Thymus (tissue), 11 donors: ENCODE measurements at regions not wholly inside any gene's neighbourhood (a gene's known extent, or its start where the extent isn't known, plus 50 kb on each side); places are given as distances from the start of the nearest gene placed in this dataset.
"Not testable (repeated sequence)": the region's sequence is repeated elsewhere in the genome, so short reads cannot be mapped to it uniquely, and the experiment has no call there.

Experiments used
- DNase-seq, 9 donors: peaks; one replicate each; pipeline ENCODE4 v3.0.0-alpha.2; 2013; ENCODE audit warnings: low spot score in 9 of 9, low read depth in 6 of 9, missing footprints in 1 of 9
- H3K27ac ChIP-seq, 2 donors: one replicate each; pipeline ENCODE4 v1.5.1; 2013; ENCODE audit warnings: control low read depth in 1 of 2, low read depth in 1 of 2, low read length in 1 of 2, mild to moderate bottlenecking in 1 of 2, moderate library complexity in 1 of 2
- H3K27me3 ChIP-seq, 2 donors: one replicate each; pipeline ENCODE4 v1.5.1; 2013; ENCODE audit warnings: low read length in 1 of 2; ENCODE audit not compliant: control insufficient read depth in 2 of 2, insufficient read depth in 1 of 2
- H3K36me3 ChIP-seq, 2 donors: one replicate each; pipeline ENCODE4 v1.5.1; 2013; ENCODE audit warnings: low read length in 1 of 2, mild to moderate bottlenecking in 1 of 2, moderate library complexity in 1 of 2; ENCODE audit not compliant: control insufficient read depth in 2 of 2, insufficient read depth in 2 of 2
- H3K4me1 ChIP-seq, 2 donors: one replicate each; pipeline ENCODE4 v1.5.1; 2013; ENCODE audit warnings: low read length in 2 of 2; ENCODE audit not compliant: control insufficient read depth in 2 of 2, insufficient read depth in 2 of 2
- H3K4me3 ChIP-seq, 2 donors: one replicate each; pipeline ENCODE4 v1.5.1; 2013; ENCODE audit warnings: low read length in 2 of 2, control low read depth in 1 of 2, mild to moderate bottlenecking in 1 of 2
- H3K9me3 ChIP-seq, 2 donors: one replicate each; pipeline ENCODE4 v1.5.1; 2013; ENCODE audit warnings: low read length in 1 of 2, mild to moderate bottlenecking in 1 of 2; ENCODE audit not compliant: control insufficient read depth in 2 of 2, insufficient read depth in 1 of 2
- WGBS: extraction: QIAGEN DNeasy Blood & Tissue Kit; methylation state at CpG from one replicate; pipeline ENCODE4 v1.1.7; 2013; 5-methylcytosine and 5-hydroxymethylcytosine counted together
- donor health status: healthy.

DNA sequence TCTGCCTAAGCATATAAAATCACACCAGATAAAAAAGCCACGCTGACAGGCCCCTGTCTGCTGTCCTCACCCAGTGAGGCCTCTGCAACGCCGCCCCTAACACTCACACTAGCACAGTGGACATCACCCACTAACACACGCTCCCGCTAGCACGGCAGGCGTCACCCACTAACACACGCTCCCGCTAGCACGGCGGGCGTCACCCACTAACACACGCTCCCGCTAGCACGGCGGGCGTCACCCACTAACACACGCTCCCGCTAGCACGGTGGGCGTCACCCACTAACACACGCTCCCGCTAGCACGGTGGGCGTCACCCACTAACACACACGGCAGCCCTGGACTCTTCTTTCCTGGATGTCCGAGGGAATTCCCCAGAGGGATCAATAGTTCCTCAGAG, 141.6 kb upstream of the IRX1 start:
- not testable (repeated sequence) for DNase-seq, H3K36me3 ChIP-seq, H3K4me1 ChIP-seq, H3K4me3 ChIP-seq, H3K27ac ChIP-seq, H3K27me3 ChIP-seq, H3K9me3 ChIP-seq
- WGBS = 97% methylated on average over 27 of the region's 27 CpGs

DNA sequence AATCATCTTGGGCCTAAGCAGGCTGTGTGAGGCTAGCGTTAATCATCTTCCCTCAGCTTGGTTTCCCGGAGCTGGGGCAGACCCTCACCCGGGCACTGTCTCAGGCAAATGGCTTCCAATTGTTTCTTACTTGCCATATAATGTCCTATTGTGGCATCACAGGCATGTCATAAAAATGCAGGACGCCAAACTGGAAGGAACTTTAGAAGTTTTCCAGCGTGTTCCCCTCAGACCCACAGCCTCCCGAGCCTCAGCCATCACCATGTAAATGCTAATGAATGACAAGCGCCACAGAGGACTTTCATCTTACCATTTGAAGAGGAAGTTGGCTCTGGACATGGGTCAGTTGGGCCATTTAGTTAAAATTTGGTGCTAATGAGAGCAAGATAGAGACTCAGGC, 143.0 kb upstream of the IRX1 start:
- no peaks in the 10 kb centered on the region for H3K4me1 ChIP-seq
- peaks cover 0 to 8% of the 10 kb centered on the region in 2 donors for H3K9me3 ChIP-seq
- WGBS = 86% methylated on average over 7 of the region's 7 CpGs
- DNase-seq = no peak
- no peaks in the 10 kb centered on the region for H3K36me3 ChIP-seq
- no peak overlapping the region for H3K27ac ChIP-seq
- no peaks in the 10 kb centered on the region for H3K27me3 ChIP-seq
- H3K4me3 ChIP-seq = no peak overlapping the region

DNA sequence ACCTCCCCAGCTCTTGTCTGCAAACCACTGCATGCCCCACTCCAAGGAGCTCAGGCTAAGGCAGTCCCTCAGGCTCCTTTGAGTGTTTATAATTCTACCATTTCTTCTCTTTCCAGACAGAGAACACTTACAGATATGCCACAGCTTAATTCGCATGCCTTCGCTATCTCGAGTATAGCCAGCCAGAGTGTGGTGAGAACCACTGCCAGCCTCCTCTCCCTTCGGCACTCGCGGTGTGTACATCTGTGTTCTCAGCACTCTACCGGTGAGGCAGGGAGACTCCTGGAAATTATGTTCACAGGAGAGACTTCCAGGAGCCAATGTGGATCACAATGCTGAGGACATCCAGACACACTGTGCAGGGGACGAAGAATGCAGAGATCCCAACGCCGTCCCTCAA, 143.7 kb upstream of the IRX1 start:
- no peaks in the 10 kb centered on the region for H3K27me3 ChIP-seq
- H3K4me3 ChIP-seq = no peak overlapping the region
- H3K9me3 ChIP-seq = peaks cover 0 to 10% of the 10 kb centered on the region in 2 donors
- 97% methylated on average over 10 of the region's 10 CpGs for WGBS
- DNase-seq = no peak
- no peak overlapping the region for H3K27ac ChIP-seq
- no peaks in the 10 kb centered on the region for H3K4me1 ChIP-seq
- no peaks in the 10 kb centered on the region for H3K36me3 ChIP-seq

DNA sequence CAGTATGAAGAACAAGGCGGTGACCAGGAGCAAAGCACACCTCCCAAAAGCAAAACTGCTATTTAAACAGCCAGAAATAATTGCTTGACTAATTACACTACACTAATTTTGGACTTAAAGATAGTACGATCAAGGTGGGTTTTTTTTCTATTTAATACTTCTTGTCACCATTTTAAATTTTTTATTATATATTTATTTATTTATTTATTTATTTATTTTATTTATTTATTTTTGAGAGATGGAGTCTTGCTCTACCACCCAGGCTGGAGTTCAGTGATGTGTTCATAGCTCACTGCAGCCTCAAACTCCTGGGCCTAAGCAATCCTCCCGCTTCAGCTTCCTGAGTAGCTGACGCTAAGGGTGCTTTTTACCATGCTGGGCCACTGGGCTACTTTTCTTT, 146.2 kb upstream of the IRX1 start:
- Histone ChIP-seq H3K27me3 (no peaks in the 10 kb centered on the region), H3K4me3 (no peak overlapping the region), H3K27ac (no peak overlapping the region), H3K9me3 (peaks cover 0 to 10% of the 10 kb centered on the region in 2 donors), H3K4me1 (no peaks in the 10 kb centered on the region), H3K36me3 (no peaks in the 10 kb centered on the region)
- no peak for DNase-seq
- WGBS = 97% methylated on average over 4 of the region's 4 CpGs

DNA sequence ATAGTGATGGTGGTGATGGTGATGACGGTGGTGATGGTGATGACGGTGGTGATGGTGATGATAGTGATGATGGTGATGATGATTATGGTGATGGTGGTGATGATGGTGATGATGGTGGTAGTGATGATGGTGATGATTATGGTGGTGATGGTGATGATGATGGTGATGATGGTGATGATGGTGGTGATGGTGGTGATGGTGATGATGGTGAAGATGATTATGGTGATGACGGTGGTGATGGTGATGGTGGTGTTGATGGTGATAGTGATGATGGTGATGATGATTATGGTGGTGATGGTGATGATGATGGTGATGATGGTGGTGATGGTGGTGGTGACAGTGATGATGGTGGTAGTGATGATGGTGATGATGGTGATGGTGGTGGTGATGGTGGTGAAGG, 149.2 kb upstream of the IRX1 start:
- no peak for DNase-seq
- no peaks in the 10 kb centered on the region for H3K27me3 ChIP-seq
- WGBS = 82% methylated on average over 3 of the region's 3 CpGs
- H3K9me3 ChIP-seq = peaks cover 0 to 10% of the 10 kb centered on the region in 2 donors
- H3K27ac ChIP-seq = no peak overlapping the region
- H3K4me1 ChIP-seq = no peaks in the 10 kb centered on the region
- no peak overlapping the region for H3K4me3 ChIP-seq
- no peaks in the 10 kb centered on the region for H3K36me3 ChIP-seq

DNA sequence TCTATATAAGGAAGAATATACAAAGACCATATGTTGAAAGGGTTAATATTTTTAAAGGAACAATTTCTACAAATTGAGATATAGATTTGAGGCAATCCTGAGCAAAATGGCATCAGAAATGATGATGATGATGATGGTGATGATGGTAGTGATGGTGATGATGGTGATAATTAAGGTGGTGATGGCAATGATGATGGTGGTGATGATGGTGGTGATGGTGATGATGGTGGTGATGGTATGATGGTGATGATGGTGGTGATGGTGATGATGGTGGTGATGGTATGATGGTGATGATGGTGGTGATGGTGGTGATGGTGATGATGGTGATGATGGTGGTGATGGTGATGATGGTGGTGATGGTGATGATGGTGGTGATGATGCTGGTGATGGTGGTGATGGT, 150.1 kb upstream of the IRX1 start:
- peaks cover 0 to 10% of the 10 kb centered on the region in 2 donors for H3K9me3 ChIP-seq
- not testable (repeated sequence) for H3K4me3 ChIP-seq, DNase-seq, H3K36me3 ChIP-seq, H3K27me3 ChIP-seq, H3K27ac ChIP-seq, H3K4me1 ChIP-seq

DNA sequence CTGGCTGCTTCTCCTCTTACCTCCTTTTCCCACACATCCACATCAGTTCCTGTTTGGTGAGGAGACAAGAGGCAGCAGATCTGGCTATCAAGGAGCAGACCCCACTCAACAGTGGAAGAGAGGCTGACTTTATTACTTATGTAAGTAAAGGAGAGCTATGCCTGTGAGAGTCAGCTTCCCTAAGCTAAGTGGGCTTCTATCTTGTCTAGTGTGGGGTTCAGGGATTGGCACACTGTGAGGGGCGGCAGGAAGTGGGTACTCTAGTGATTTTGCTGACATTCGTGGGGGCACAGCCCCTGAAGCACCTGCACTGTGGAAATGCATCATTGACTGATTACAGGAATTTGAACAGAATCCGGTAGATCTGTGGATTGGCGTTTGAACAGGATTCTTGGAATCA, 163.5 kb upstream of the IRX1 start:
- Histone ChIP-seq H3K27me3 (peaks cover 0 to 4% of the 10 kb centered on the region in 2 donors), H3K4me3 (no peak overlapping the region), H3K9me3 (no peaks in the 10 kb centered on the region), H3K4me1 (no peaks in the 10 kb centered on the region), H3K27ac (no peak overlapping the region), H3K36me3 (no peaks in the 10 kb centered on the region)
- WGBS = 86% methylated on average over 4 of the region's 4 CpGs
- DNase-seq = no peak

DNA sequence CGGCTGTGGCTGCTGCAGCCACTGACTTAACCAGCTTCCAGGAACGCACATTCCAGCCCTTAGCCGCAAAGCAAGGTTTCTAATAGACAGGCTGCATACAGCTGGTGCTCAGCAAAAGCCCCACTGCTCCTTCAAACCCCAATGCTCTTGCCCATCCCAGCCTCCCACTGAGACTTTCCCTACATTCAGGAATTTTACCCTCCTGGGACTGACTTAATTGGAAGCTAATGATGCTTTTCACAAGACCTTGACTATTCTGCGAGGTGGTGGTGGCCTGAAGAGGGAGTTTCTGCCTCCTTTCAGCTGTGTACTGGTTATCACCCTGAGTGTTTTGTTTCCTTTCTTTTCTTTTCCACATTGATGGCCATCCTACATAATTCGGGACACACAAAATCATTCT, 164.9 kb upstream of the IRX1 start:
- 69% methylated on average over 5 of the region's 5 CpGs for WGBS
- H3K9me3 ChIP-seq = no peaks in the 10 kb centered on the region
- H3K4me1 ChIP-seq = no peaks in the 10 kb centered on the region
- no peak for DNase-seq
- H3K36me3 ChIP-seq = no peaks in the 10 kb centered on the region
- no peak overlapping the region for H3K27ac ChIP-seq
- no peak overlapping the region for H3K4me3 ChIP-seq
- peaks cover 0 to 4% of the 10 kb centered on the region in 2 donors for H3K27me3 ChIP-seq

DNA sequence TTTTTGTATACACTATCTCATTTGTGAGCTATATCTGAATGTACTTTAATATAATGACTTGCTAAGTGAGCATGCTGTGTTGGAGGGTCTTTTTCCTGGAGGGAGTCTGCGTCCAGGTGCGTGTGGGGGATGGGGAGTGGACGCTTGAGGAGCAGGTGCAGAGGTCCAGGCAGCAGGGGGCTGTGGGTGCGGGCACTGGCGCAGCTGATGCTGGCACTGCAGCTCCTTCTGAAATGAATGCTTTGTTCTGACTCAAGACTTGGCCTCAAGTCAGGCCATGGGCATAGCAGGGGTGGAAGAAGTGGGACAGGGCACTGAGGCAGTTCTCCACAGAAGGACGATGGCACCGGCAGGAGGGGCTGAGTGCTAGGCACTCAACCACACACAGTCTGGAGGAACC, 165.7 kb upstream of the IRX1 start:
- no peaks in the 10 kb centered on the region for H3K9me3 ChIP-seq
- H3K4me3 ChIP-seq = no peak overlapping the region
- no peak for DNase-seq
- 84% methylated on average over 7 of the region's 7 CpGs for WGBS
- H3K4me1 ChIP-seq = no peaks in the 10 kb centered on the region
- peaks cover 0 to 4% of the 10 kb centered on the region in 2 donors for H3K27me3 ChIP-seq
- H3K27ac ChIP-seq = no peak overlapping the region
- H3K36me3 ChIP-seq = no peaks in the 10 kb centered on the region

DNA sequence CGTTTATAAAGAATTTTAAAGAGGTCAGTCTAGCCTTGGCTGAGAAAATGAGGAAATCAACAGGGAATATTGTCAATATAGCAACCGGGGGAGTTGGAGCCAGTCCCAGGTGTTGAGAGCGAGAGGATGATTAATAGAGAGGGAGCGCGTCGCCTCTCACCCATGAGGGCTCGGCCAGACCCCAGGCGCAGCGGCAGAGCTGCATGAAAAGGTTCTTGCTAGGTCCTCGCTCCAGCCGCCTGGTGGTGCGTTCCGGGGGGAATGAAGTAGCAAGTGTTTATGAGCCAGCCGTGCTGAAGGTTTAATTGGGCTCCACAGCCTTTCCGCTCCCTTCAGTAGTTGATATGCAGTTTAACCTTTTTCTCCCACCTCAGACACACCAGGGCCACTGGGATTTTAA, 167.3 kb upstream of the IRX1 start:
- no peak for DNase-seq
- Histone ChIP-seq H3K4me3 (no peak overlapping the region), H3K36me3 (no peaks in the 10 kb centered on the region), H3K27me3 (peaks cover 0 to 4% of the 10 kb centered on the region in 2 donors), H3K27ac (no peak overlapping the region), H3K9me3 (no peaks in the 10 kb centered on the region), H3K4me1 (no peaks in the 10 kb centered on the region)
- 40% methylated on average over 15 of the region's 15 CpGs for WGBS
